Prostate gland (tissue), 2 donors: ENCODE measurements at regions not wholly inside any gene's neighbourhood (a gene's known extent, or its start where the extent isn't known, plus 50 kb on each side); places are given as distances from the start of the nearest gene placed in this dataset. TPM values are rescaled to one million over a fixed set of nuclear protein-coding genes. Genes with fewer than 3 reads are reported as not detected.
"Not testable (repeated sequence)": the region's sequence is repeated elsewhere in the genome, so short reads cannot be mapped to it uniquely, and the experiment has no call there.

Experiments used
- DNase-seq: peaks from one replicate; pipeline ENCODE4 v3.0.0-alpha.2; 2019; ENCODE audit warnings: low spot score
- H3K27ac ChIP-seq, 2 donors: fragments of 200-600 bp; sonication (generic); 2 replicates each; pipeline ENCODE4 v1.5.1; 2017 to 2019
- H3K27me3 ChIP-seq: fragments of 200-600 bp; sonication (generic); replicated peaks from 2 replicates; pipeline ENCODE4 v1.5.1; 2019; ENCODE audit not compliant: insufficient read depth
- H3K36me3 ChIP-seq, 2 donors: fragments of 200-600 bp; sonication (generic); 1 replicate in 1 of 2; 2 replicates in 1 of 2; pipeline versions ENCODE4 v1.5.1 to v1.8.1; 2017 to 2019
- H3K4me1 ChIP-seq: fragments of 200-600 bp; sonication (generic); replicated peaks from 2 replicates; pipeline ENCODE4 v1.5.1; 2019
- H3K4me3 ChIP-seq, 2 donors: fragments of 200-600 bp; sonication (generic); 2 replicates each; pipeline ENCODE4 v1.5.1; 2017 to 2019
- H3K9me3 ChIP-seq: fragments of 200-600 bp; sonication (generic); 2 replicates; pipeline ENCODE4 v1.5.1; 2017
- WGBS: methylation state at CpG from one replicate; pipeline ENCODE4 v1.1.5; 2018; 5-methylcytosine and 5-hydroxymethylcytosine counted together
- intact Hi-C: fragments of 100-400 bp; cut with DNase I; formaldehyde crosslinking; loops from one replicate; pipeline ENCODE4 v1.14.2; 2022
- microRNA-seq: library from miRNA; unstranded; fragments of <30 nt; microRNA quantifications from one replicate; pipeline ENCODE4, GENCODE V29; 2016
- small RNA-seq, 2 donors: library from RNA; depleted of rRNA; stranded (forward); fragments of <200 nt; gene quantifications; one replicate each; pipeline ENCODE3, GENCODE V24; 2016

DNA sequence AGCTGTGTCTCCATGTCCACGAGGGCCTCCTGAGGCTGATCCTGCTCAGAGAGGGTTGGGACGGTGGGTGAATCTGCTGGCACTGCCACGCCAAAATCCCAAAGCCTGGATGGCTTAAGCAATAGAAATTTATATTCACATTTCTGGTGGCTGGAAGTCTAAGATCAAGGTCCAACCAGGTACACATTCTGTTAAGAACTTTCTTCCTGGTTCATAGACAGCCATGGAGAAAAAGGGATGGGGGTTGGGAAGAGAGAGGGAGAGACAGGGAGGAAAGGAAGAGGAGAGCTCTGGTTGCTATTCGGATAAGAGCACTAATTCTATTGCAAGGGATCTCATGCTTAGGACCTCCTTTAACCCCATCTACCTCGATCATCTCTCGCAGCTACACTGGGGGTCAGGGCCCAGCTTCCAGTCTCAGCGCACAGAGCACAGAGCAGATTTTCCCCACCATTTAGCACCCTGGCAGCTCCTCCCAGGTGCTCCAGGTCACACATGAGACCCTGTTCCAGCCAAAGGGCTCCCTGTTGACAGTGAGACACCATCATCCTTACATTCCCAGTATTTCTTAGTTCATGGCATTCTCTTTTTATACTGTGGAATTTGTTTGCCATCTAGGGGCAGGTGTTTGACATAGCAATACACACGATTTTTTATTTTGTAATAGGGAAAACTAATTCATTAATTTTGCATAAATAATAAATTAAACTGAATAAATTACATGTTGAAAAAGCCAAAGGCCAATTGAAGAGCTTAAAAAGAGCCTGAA lies 615.6 kb downstream of the RPIA start:
- DNase-seq, H3K9me3 ChIP-seq, H3K4me3 ChIP-seq, H3K27me3 ChIP-seq, H3K4me1 ChIP-seq, H3K36me3 ChIP-seq, intact Hi-C loops, H3K27ac ChIP-seq: not testable (repeated sequence)
- 94% methylated on average over 3 of the region's 8 CpGs for WGBS

DNA sequence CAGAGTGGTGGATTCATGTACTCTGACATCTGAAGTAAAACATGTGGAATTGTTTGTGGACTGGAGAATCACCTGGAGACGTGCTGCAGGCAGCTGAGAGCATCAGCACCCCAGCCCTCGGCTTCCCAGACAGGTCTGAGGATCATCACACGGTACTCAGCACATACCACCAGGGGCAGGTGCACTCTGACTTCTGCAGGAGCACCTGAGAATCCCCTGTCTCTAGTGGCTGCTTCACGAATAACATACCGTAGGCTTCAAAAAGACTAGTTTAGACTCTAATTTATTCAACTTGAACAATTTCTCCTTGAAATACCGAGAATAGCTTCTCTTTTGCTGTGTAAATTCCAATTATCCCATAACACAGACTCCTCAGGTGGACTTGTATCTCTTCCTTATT lies 627.5 kb downstream of the RPIA start:
- DNase-seq, H3K36me3 ChIP-seq, H3K27me3 ChIP-seq, H3K4me3 ChIP-seq, H3K9me3 ChIP-seq, H3K4me1 ChIP-seq, intact Hi-C loops, H3K27ac ChIP-seq: not testable (repeated sequence)
- no CpG with 5 or more reads among the region's 6 CpGs for WGBS

DNA sequence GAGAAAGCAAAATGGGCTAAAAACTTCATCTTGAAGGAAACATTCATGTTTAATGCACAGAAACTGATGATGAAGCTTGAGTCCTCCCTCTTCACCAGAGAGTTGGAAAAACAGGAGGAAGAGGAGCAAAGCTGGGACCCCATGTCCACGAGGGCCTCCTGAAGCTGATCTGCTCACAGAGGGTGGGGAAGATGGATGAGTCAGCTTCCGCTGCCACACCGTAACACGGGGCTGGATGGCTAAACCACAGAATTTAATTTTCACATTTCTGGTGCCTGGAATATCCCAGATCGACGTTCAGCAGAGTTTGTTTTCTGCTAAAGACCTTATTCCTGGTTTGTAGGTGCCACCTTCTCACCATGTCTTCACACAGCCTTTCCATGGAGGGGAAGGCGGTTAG lies 634.4 kb downstream of the RPIA start:
- WGBS: 60% methylated on average over 4 of the region's 7 CpGs
- DNase-seq, H3K4me1 ChIP-seq, H3K27me3 ChIP-seq, intact Hi-C loops, H3K36me3 ChIP-seq, H3K4me3 ChIP-seq, H3K9me3 ChIP-seq, H3K27ac ChIP-seq: not testable (repeated sequence)

DNA sequence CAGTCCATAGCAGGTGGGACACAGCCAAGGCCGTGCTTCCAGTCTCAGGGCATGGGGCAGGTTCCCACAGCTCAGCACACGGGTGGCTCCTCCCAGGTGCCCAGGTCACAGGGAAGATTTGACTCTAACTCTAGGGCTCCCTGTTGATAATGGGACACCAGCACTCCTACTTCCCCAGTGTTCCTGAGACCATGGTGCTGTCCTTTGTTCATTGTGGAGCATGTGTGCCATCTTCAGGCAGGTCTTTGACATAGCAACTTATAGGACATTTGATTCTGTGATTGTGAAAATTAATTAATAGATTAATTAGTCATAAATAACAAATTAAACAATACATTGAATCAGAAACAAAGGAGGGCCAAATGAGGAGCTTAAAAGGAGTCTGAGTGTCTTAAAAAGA lies 635.0 kb downstream of the RPIA start:
- H3K4me3 ChIP-seq, H3K36me3 ChIP-seq, intact Hi-C loops, H3K27ac ChIP-seq, DNase-seq, H3K4me1 ChIP-seq, H3K27me3 ChIP-seq, H3K9me3 ChIP-seq: not testable (repeated sequence)
- WGBS: no CpG with 5 or more reads among the region's 2 CpGs

DNA sequence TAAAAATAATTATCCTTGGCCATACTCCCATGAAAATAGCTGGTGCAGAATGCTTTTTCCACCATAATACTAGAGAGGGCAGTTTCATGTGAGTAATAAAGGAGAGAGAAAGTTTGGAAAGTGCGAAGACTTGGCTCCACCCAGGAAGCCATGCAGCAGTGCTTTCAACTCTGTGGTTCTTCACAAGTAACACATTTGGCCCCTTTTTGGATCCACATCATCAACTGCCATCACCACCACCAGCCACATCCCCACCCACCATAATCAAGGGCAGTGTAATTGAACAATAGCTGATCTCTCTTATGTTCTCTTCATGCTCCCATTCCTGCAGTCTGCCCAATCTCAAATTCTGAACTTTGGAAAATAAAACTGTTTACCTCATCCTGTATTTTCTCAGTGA lies 637.3 kb downstream of the RPIA start:
- no CpG with 5 or more reads among the region's 1 CpG for WGBS
- H3K27ac ChIP-seq, H3K4me3 ChIP-seq, H3K9me3 ChIP-seq, intact Hi-C loops, H3K36me3 ChIP-seq, H3K4me1 ChIP-seq, DNase-seq, H3K27me3 ChIP-seq: not testable (repeated sequence)

Small RNA genes in the stretch of these regions (microRNA-seq; reads per million reads assigned to microRNA genes)
- gene MIR4436A: not detected

Small RNA genes in the stretch of these regions (small RNA-seq; reads per million reads assigned to genes)
- gene IGKJ1 (0 reads per million in 2 donors), gene IGKJ3 (0 reads per million in 2 donors), gene IGKJ4 (0 reads per million in 2 donors), gene IGKJ5 (0 to 0.37 reads per million in 2 donors), gene IGKV1-35 (0 reads per million in 2 donors), gene IGKV2-19 (0 reads per million in 2 donors), gene IGKV2-36 (0 reads per million in 2 donors), gene IGKV2-38 (0 reads per million in 2 donors), gene IGKV3-25 (0 reads per million in 2 donors), gene IGKV7-3 (0 reads per million in 2 donors), gene MIR4436A (0 reads per million in 2 donors)
